Activated CD8-positive, alpha-beta T cell treated with anti-CD3 and anti-CD28 coated beads, Interleukin-2, amount 10 ng/mL, durations not matched to agents 7 days and 5 days (primary cell): ENCODE measurements at regions not wholly inside any gene's neighbourhood (a gene's known extent, or its start where the extent isn't known, plus 50 kb on each side); places are given as distances from the start of the nearest gene placed in this dataset.

Experiments used
- ATAC-seq: fragments of 150-1000 bp; cut with Tn5 transposase; one replicate; pipeline ENCODE4 v1.10.0; 2021; ENCODE audit warnings: moderate library complexity
- CTCF ChIA-PET: fragments of 350-600 bp; sonication (Branson Sonifier 250); formaldehyde crosslinking; loops from one replicate; lab custom pipeline; 2021; ENCODE audit warnings: antibody characterized with exemption; lab: Charles Lee
- POLR2A ChIA-PET: fragments of 350-600 bp; sonication (Branson Sonifier 250); formaldehyde crosslinking; loops from one replicate; lab custom pipeline; 2021; ENCODE audit warnings: antibody characterized with exemption; lab: Charles Lee
- DNase-seq: peaks from one replicate; pipeline ENCODE4 v3.0.0-alpha.2; 2020
- H3K27ac Mint-ChIP-seq: one replicate; pipeline ENCODE4 v1.8.0; 2021; ENCODE audit warnings: mild to moderate bottlenecking, mixed read lengths
- H3K27me3 Mint-ChIP-seq: one replicate; pipeline ENCODE4 v1.8.0; 2021; ENCODE audit warnings: low read depth, mixed read lengths
- H3K36me3 Mint-ChIP-seq: one replicate; pipeline ENCODE4 v1.8.0; 2021; ENCODE audit warnings: low read depth, mixed read lengths
- H3K4me1 Mint-ChIP-seq: one replicate; pipeline ENCODE4 v1.8.0; 2021; ENCODE audit warnings: low read depth, mixed read lengths
- H3K4me3 Mint-ChIP-seq: one replicate; pipeline ENCODE4 v1.8.0; 2021; ENCODE audit warnings: mild to moderate bottlenecking, mixed read lengths
- H3K9me3 Mint-ChIP-seq: one replicate; pipeline ENCODE4 v1.8.0; 2022; ENCODE audit warnings: mixed read lengths; ENCODE audit not compliant: insufficient read depth

- no peaks in the 10 kb centered on the region for H3K9me3 Mint-ChIP-seq
- no peaks in the 10 kb centered on the region for H3K36me3 Mint-ChIP-seq
- POLR2A ChIA-PET = no interaction called here
- CTCF ChIA-PET = no interaction called here
- H3K27ac Mint-ChIP-seq = no peak overlapping the region
- no peaks in the 10 kb centered on the region for H3K27me3 Mint-ChIP-seq
- H3K4me3 Mint-ChIP-seq = no peak overlapping the region
- ATAC-seq (no peak), DNase-seq (no peak)
- no peaks in the 10 kb centered on the region for H3K4me1 Mint-ChIP-seq
Measured at GRCh38 chr20:60304026-60304590, 345.9 kb downstream of the CDH26 start.

- POLR2A ChIA-PET = no interaction called here
- H3K27ac Mint-ChIP-seq = no peak overlapping the region
- H3K4me1 Mint-ChIP-seq = no peaks in the 10 kb centered on the region
- ATAC-seq (no peak), DNase-seq (no peak)
- H3K36me3 Mint-ChIP-seq = no peaks in the 10 kb centered on the region
- H3K27me3 Mint-ChIP-seq = no peaks in the 10 kb centered on the region
- no peak overlapping the region for H3K4me3 Mint-ChIP-seq
- CTCF ChIA-PET = no interaction called here
- H3K9me3 Mint-ChIP-seq = no peaks in the 10 kb centered on the region
Measured at GRCh38 chr20:60304931-60305330, 346.7 kb downstream of the CDH26 start.

DNA sequence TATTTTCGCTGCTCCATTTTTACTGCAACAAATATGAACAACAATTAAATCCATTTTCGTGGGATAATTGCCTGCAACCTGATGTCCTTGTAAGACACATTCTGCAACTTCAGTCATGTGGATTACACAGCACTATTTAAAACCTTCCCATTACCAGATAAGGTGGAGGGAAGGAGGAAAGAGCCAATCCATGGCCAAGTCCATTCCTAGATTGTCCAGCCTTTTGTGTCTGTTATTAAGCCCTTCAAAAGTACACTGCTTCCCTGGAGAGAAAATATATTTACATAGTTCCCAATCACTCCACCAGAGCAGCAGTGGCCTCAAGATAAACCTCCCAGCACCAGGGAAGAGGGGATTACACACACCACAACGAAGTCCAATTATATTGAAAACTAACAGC is 347.9 kb downstream of the CDH26 start:
- DNase-seq = no peak
- Mint-ChIP-seq H3K36me3 (no peaks in the 10 kb centered on the region), H3K27me3 (no peaks in the 10 kb centered on the region), H3K4me1 (no peaks in the 10 kb centered on the region), H3K9me3 (no peaks in the 10 kb centered on the region), H3K4me3 (no peak overlapping the region), H3K27ac (no peak overlapping the region)
- ATAC-seq = no peak
- CTCF ChIA-PET = no interaction called here
- POLR2A ChIA-PET = no interaction called here

DNA sequence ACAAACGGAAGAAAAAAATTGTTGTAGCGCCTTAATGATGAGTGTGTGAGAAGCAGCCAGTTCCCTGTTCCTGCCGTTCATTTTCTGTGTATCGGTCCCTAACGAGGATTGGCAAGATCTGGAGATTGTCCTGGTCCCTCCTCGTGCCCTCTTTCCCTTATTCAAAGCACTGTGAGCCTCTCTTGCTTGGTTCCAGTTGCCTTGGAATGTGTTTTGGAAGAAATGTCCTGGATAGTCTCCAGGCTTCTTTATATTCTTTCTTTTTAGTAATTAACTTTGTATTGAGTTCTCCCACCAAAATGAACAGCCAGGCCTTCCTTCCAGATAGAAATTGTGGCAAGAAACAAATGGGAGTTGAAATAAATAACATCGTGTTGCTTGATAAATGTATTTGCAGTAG is 348.3 kb downstream of the CDH26 start:
- ChIA-PET CTCF (no interaction called here), POLR2A (no interaction called here)
- no peak for ATAC-seq
- H3K4me1 Mint-ChIP-seq = no peaks in the 10 kb centered on the region
- H3K9me3 Mint-ChIP-seq = no peaks in the 10 kb centered on the region
- H3K36me3 Mint-ChIP-seq = no peaks in the 10 kb centered on the region
- DNase-seq = no peak
- H3K27me3 Mint-ChIP-seq = no peaks in the 10 kb centered on the region
- H3K27ac Mint-ChIP-seq = no peak overlapping the region
- H3K4me3 Mint-ChIP-seq = no peak overlapping the region

GRCh38 chr20:60310560-60311349 is 352.5 kb downstream of the CDH26 start:
- H3K4me1 Mint-ChIP-seq = no peaks in the 10 kb centered on the region
- ChIA-PET CTCF (no interaction called here), POLR2A (no interaction called here)
- H3K36me3 Mint-ChIP-seq = no peaks in the 10 kb centered on the region
- no peaks in the 10 kb centered on the region for H3K9me3 Mint-ChIP-seq
- DNase-seq (no peak), ATAC-seq (no peak)
- no peaks in the 10 kb centered on the region for H3K27me3 Mint-ChIP-seq
- H3K27ac Mint-ChIP-seq = no peak overlapping the region
- no peak overlapping the region for H3K4me3 Mint-ChIP-seq

DNA sequence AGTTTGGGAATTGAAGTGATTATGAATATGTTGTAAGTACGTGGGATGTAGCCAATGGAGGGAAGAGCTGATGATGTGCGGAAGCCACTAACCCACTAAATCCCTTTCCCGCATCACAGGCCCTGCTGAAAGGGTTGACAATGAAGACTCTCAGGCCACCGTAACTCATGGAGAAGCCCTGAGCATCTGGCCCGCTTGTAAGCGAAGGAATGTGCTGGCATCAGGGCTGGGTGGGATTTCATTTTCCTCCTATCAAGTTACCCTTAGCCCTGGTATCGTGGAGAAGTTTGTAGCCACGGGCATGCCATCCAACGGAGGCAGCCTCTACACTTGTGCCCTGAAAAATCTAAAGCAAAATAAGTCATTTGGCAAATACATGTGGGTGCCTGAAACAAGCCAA is 355.0 kb downstream of the CDH26 start:
- H3K27ac Mint-ChIP-seq = no peak overlapping the region
- H3K36me3 Mint-ChIP-seq = no peaks in the 10 kb centered on the region
- POLR2A ChIA-PET = no interaction called here
- H3K27me3 Mint-ChIP-seq = no peaks in the 10 kb centered on the region
- DNase-seq = no peak
- no peak for ATAC-seq
- peaks cover 6% of the 10 kb centered on the region for H3K4me1 Mint-ChIP-seq
- no peaks in the 10 kb centered on the region for H3K9me3 Mint-ChIP-seq
- CTCF ChIA-PET = no interaction called here
- no peak overlapping the region for H3K4me3 Mint-ChIP-seq

DNA sequence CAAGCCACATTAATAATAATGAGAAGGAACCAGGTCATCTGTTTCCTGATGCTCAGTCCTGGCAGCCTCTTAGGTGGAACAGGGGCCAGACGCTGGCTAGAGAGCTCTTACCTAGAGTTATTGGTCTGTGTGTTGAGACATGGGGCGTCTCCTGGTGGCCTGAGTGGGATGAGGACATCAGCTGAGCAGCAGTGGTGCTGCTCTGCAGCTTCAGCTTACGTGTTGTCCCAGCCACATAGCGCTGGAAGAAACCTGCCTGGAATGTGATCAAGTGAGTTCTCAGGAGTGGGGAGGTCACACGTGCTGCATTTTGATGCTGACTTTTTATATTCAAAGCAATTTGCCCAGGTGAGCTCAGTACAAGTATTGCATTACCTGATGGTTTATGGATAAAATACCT is 355.4 kb downstream of the CDH26 start:
- Mint-ChIP-seq H3K4me1 (peaks cover 6% of the 10 kb centered on the region), H3K36me3 (no peaks in the 10 kb centered on the region), H3K9me3 (no peaks in the 10 kb centered on the region), H3K4me3 (no peak overlapping the region), H3K27me3 (no peaks in the 10 kb centered on the region), H3K27ac (no peak overlapping the region)
- ATAC-seq (no peak), DNase-seq (no peak)
- CTCF ChIA-PET = no interaction called here
- POLR2A ChIA-PET = no interaction called here

GRCh38 chr20:60314727-60315126 is 356.5 kb downstream of the CDH26 start:
- ChIA-PET POLR2A (no interaction called here), CTCF (no interaction called here)
- ATAC-seq (no peak), DNase-seq (no peak)
- Mint-ChIP-seq H3K9me3 (no peaks in the 10 kb centered on the region), H3K27me3 (no peaks in the 10 kb centered on the region), H3K4me3 (no peak overlapping the region), H3K4me1 (peaks cover 6% of the 10 kb centered on the region), H3K36me3 (no peaks in the 10 kb centered on the region), H3K27ac (no peak overlapping the region)

- Mint-ChIP-seq H3K27ac (no peak overlapping the region), H3K4me3 (no peak overlapping the region), H3K9me3 (no peaks in the 10 kb centered on the region), H3K36me3 (no peaks in the 10 kb centered on the region), H3K27me3 (no peaks in the 10 kb centered on the region), H3K4me1 (peaks cover 6% of the 10 kb centered on the region)
- ATAC-seq = no peak
- DNase-seq = no peak
- ChIA-PET POLR2A (no interaction called here), CTCF (no interaction called here)
Measured at GRCh38 chr20:60316476-60317158, 358.4 kb downstream of the CDH26 start.

- Mint-ChIP-seq H3K4me3 (no peak overlapping the region), H3K36me3 (no peaks in the 10 kb centered on the region), H3K27ac (no peak overlapping the region), H3K27me3 (no peaks in the 10 kb centered on the region), H3K9me3 (no peaks in the 10 kb centered on the region), H3K4me1 (peaks cover 6% of the 10 kb centered on the region)
- POLR2A ChIA-PET = no interaction called here
- ATAC-seq = no peak
- CTCF ChIA-PET = no interaction called here
- DNase-seq = no peak
Measured at GRCh38 chr20:60317401-60317800, 359.2 kb downstream of the CDH26 start.

GRCh38 chr20:60321601-60322000 is 363.4 kb downstream of the CDH26 start:
- H3K27ac Mint-ChIP-seq = no peak overlapping the region
- POLR2A ChIA-PET = no interaction called here
- no peak overlapping the region for H3K4me3 Mint-ChIP-seq
- CTCF ChIA-PET = no interaction called here
- no peaks in the 10 kb centered on the region for H3K9me3 Mint-ChIP-seq
- peaks cover 6% of the 10 kb centered on the region for H3K4me1 Mint-ChIP-seq
- no peak for ATAC-seq
- no peak for DNase-seq
- no peaks in the 10 kb centered on the region for H3K36me3 Mint-ChIP-seq
- no peaks in the 10 kb centered on the region for H3K27me3 Mint-ChIP-seq

GRCh38 chr20:60326821-60327220 is 368.6 kb downstream of the CDH26 start:
- H3K4me3 Mint-ChIP-seq = no peak overlapping the region
- no peaks in the 10 kb centered on the region for H3K9me3 Mint-ChIP-seq
- ChIA-PET CTCF (no interaction called here), POLR2A (no interaction called here)
- DNase-seq = no peak
- H3K4me1 Mint-ChIP-seq = no peaks in the 10 kb centered on the region
- no peak for ATAC-seq
- H3K27me3 Mint-ChIP-seq = no peaks in the 10 kb centered on the region
- no peaks in the 10 kb centered on the region for H3K36me3 Mint-ChIP-seq
- no peak overlapping the region for H3K27ac Mint-ChIP-seq
